ENCODE measurements at regions not wholly inside any gene's neighbourhood (a gene's known extent, or its start where the extent isn't known, plus 50 kb on each side); places are given as distances from the start of the nearest gene placed in this dataset.
"Not testable (repeated sequence)": the region's sequence is repeated elsewhere in the genome, so short reads cannot be mapped to it uniquely, and the experiment has no call there.

- H3K9me2 ChIP-seq (ENCODE audit: insufficient read depth, low read length); H3K4me3 ChIP-seq (ENCODE audit: low read depth, low read length, poor library complexity, severe bottlenecking); H3K4me1 ChIP-seq (ENCODE audit: insufficient read depth, low read length, poor library complexity, severe bottlenecking); CTCF ChIA-PET (ENCODE audit: unreplicated experiment); BruUV-seq (replicated peaks); H3K27ac ChIP-seq (ENCODE audit: low read depth, low read length, poor library complexity, severe bottlenecking); H4K20me1 ChIP-seq (ENCODE audit: insufficient read depth, low read length); H3K36me3 ChIP-seq (ENCODE audit: insufficient read depth, low read length); intact Hi-C loops (cut with micrococcal nuclease; ENCODE audit: unreplicated experiment); POLR2A ChIA-PET; H2AFZ ChIP-seq (ENCODE audit: low read length); H3K4me2 ChIP-seq (ENCODE audit: low read length); H3K79me2 ChIP-seq (ENCODE audit: insufficient read depth, low read depth, low read length); H3K9me3 ChIP-seq (ENCODE audit: low read length): not testable (repeated sequence)
- peak; percentile 62 for TF ChIP-seq CTCF (conservative IDR thresholded peaks at IDR 0.05; ENCODE audit: low read length)
- DNase-seq (ENCODE audit: low spot score): peak; percentile 45
Measured at GRCh38 chr3:125742845-125743244, 147.5 kb upstream of the OSBPL11 start.

GRCh38 chr3:125757050-125757449 lies 161.8 kb upstream of the OSBPL11 start:
- H3K79me2 ChIP-seq (ENCODE audit: insufficient read depth, low read depth, low read length); intact Hi-C loops (cut with micrococcal nuclease; ENCODE audit: unreplicated experiment); H3K9me2 ChIP-seq (ENCODE audit: insufficient read depth, low read length); H3K4me2 ChIP-seq (ENCODE audit: low read length); H3K4me3 ChIP-seq (ENCODE audit: low read depth, low read length, poor library complexity, severe bottlenecking); CTCF ChIA-PET (ENCODE audit: unreplicated experiment); H3K27ac ChIP-seq (ENCODE audit: low read depth, low read length, poor library complexity, severe bottlenecking); POLR2A ChIA-PET; H3K36me3 ChIP-seq (ENCODE audit: insufficient read depth, low read length); H2AFZ ChIP-seq (ENCODE audit: low read length); H4K20me1 ChIP-seq (ENCODE audit: insufficient read depth, low read length); H3K9me3 ChIP-seq (ENCODE audit: low read length); H3K4me1 ChIP-seq (ENCODE audit: insufficient read depth, low read length, poor library complexity, severe bottlenecking); BruUV-seq (replicated peaks): not testable (repeated sequence)
- peak; percentile 40 for DNase-seq (ENCODE audit: low spot score)

- H3K79me2 ChIP-seq (ENCODE audit: insufficient read depth, low read depth, low read length); H4K20me1 ChIP-seq (ENCODE audit: insufficient read depth, low read length); POLR2A ChIA-PET; DNase-seq (ENCODE audit: low spot score); H3K4me2 ChIP-seq (ENCODE audit: low read length); H3K27ac ChIP-seq (ENCODE audit: low read depth, low read length, poor library complexity, severe bottlenecking); BruUV-seq (replicated peaks); H2AFZ ChIP-seq (ENCODE audit: low read length); intact Hi-C loops (cut with micrococcal nuclease; ENCODE audit: unreplicated experiment); H3K9me2 ChIP-seq (ENCODE audit: insufficient read depth, low read length); CTCF ChIA-PET (ENCODE audit: unreplicated experiment); H3K9me3 ChIP-seq (ENCODE audit: low read length); H3K4me1 ChIP-seq (ENCODE audit: insufficient read depth, low read length, poor library complexity, severe bottlenecking); H3K4me3 ChIP-seq (ENCODE audit: low read depth, low read length, poor library complexity, severe bottlenecking); H3K36me3 ChIP-seq (ENCODE audit: insufficient read depth, low read length): not testable (repeated sequence)
Measured at GRCh38 chr3:125758641-125759130, 163.4 kb upstream of the OSBPL11 start.

- H2AFZ ChIP-seq (ENCODE audit: low read length); DNase-seq (ENCODE audit: low spot score); H3K9me3 ChIP-seq (ENCODE audit: low read length); H3K9me2 ChIP-seq (ENCODE audit: insufficient read depth, low read length); H3K27ac ChIP-seq (ENCODE audit: low read depth, low read length, poor library complexity, severe bottlenecking); H3K79me2 ChIP-seq (ENCODE audit: insufficient read depth, low read depth, low read length); BruUV-seq (replicated peaks); H3K36me3 ChIP-seq (ENCODE audit: insufficient read depth, low read length); H4K20me1 ChIP-seq (ENCODE audit: insufficient read depth, low read length); POLR2A ChIA-PET; intact Hi-C loops (cut with micrococcal nuclease; ENCODE audit: unreplicated experiment); H3K4me3 ChIP-seq (ENCODE audit: low read depth, low read length, poor library complexity, severe bottlenecking); CTCF ChIA-PET (ENCODE audit: unreplicated experiment); H3K4me2 ChIP-seq (ENCODE audit: low read length); H3K4me1 ChIP-seq (ENCODE audit: insufficient read depth, low read length, poor library complexity, severe bottlenecking): not testable (repeated sequence)
Measured at GRCh38 chr3:125762601-125763000, 167.3 kb upstream of the OSBPL11 start.
